Inferior parietal cortex (tissue), 1 donor: ENCODE measurements at regions not wholly inside any gene's neighbourhood (a gene's known extent, or its start where the extent isn't known, plus 50 kb on each side); places are given as distances from the start of the nearest gene placed in this dataset.
"Not testable (repeated sequence)": the region's sequence is repeated elsewhere in the genome, so short reads cannot be mapped to it uniquely, and the experiment has no call there.

Experiments used
- DNase-seq: peaks from one replicate; pipeline ENCODE4 v3.0.0-alpha.2; 2016; ENCODE audit errors: extremely low spot score

DNA sequence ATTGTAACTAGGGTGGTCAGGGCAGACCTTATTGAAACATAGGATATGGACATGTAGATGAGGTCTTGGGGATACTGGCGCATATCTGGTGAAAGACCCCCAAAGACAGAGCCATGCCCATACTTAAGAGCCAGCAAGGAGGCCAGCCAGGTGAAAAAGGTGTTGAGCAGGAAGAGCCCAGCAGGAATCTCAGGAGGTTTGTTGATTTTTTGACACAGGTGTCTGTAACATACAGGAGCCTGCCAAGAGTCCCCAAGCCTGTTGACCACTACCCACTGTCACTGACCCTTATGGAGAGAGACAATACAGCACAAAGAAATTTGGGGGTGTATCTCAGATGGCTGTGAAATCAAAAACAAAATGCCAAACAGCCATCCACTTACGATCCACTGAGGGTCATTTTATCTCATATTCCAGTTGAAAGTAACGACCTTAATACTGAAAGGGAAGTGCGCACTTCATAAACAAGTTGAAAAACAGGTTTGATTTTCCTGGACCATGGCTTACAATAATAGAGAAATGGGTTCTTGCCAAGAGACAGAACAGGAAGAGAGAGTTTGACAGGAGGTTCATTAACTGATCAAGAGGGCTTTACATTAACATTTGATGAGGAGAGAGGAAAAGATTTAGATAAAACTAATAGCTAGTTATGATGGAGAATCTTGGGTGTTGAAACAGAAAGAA is 163.6 kb downstream of the GLUL start:
- no peak for DNase-seq

DNA sequence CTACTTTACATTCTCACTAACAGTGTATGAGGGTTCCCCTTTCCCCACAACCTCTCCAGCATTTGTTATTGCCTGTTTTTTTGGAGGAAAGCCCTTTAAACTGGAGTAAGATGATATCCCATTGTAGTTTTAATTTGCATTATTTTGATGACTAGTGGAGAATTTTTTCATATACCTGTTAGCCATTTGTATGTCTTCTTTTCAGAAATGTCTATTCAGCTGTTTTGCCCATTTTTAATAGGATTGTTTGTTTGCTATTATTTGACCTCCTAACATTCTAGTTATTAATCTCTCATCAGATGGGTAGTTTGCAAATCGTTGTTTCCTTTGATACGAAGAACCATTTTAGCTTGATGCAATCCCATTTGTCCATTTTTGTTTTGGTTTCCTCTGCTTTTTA is 165.0 kb downstream of the GLUL start:
- no peak for DNase-seq

GRCh38 chr1:182225755-182226154 is 164.2 kb upstream of the ZNF648 start:
- not testable (repeated sequence) for DNase-seq

DNA sequence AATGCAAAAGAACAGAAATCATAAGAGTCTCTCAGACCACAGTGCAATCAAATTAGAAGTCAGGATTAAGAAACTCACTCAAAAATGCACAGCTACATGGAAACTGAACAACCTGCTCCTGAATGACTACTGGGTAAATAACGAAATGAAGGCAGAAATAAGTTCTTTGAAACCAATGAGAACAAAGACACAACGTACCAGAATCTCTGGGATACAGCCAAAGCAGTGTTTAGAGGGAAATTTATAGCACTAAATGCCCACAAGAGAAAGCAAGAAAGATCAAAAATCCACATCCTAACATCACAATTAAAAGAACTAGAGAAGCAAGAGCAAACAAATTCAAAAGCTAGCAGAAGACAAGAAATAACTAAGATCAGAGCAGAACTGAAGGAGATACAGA is 160.5 kb upstream of the ZNF648 start:
- DNase-seq: not testable (repeated sequence)

- DNase-seq: not testable (repeated sequence)
These were observed 159.9 kb upstream of the ZNF648 start for GRCh38 chr1:182221367-182221766.

- DNase-seq: no peak
These were observed 156.5 kb upstream of the ZNF648 start for GRCh38 chr1:182217967-182218366.

- DNase-seq: no peak
These were observed 155.6 kb upstream of the ZNF648 start for GRCh38 chr1:182217071-182217470.

DNA sequence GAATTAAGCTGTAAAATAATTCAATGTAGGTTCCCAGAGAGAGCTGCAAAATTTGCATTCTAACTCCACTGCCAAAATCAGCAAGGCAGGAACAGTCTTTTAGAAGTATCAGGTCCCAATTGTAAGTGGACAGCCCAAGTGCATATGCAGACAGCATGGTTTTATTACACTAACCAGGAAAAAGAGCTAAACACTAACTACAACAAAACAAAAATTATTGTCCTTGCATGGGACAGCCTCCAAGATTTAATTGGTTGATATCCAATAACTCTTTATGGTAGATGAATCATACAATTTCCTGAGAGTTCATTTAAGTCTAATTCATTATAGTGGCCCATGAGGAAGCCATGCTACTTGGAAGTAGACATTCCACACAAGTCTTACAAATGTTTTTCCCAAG is 154.3 kb upstream of the ZNF648 start:
- no peak for DNase-seq

- no peak for DNase-seq
These were observed 151.7 kb upstream of the ZNF648 start for GRCh38 chr1:182213163-182213562.

DNA sequence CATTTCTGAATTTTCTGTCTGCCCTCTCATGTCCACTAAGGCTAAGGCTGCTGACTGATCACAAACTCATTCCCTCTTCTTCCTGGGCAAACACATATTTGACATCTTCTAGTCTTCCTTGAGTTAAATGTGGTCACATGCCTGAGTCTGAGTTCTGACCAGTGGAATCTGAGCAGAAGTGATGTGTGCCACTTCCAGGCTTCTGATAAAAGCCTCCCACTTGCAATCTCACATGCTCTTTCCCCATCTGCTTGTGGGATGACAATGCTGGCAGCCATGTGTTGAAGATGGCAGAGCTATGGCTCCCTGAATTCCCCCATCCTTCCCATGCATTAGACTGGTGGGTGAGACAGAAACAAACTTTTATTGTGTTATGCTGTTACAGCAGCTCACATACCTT is 149.9 kb upstream of the ZNF648 start:
- DNase-seq: no peak

DNA sequence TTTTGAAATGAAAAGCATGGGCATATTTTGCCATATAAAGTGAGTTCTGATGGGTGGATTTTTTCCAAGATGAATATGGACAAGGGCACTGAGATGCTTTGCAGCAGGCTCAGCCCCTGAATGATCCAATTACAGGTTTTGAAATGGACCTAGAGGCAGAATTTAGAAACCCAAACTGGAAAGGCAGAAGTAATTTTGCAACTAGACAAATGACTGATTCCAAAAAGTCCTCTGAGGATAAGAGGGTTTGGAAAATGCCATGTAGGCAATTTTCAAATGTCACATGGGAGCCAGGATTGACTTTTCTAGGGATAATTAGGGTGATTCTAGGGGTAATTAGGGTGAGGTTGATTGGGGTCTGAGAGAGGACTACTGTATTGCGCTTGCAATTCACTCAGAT is 148.9 kb upstream of the ZNF648 start:
- no peak for DNase-seq

DNA sequence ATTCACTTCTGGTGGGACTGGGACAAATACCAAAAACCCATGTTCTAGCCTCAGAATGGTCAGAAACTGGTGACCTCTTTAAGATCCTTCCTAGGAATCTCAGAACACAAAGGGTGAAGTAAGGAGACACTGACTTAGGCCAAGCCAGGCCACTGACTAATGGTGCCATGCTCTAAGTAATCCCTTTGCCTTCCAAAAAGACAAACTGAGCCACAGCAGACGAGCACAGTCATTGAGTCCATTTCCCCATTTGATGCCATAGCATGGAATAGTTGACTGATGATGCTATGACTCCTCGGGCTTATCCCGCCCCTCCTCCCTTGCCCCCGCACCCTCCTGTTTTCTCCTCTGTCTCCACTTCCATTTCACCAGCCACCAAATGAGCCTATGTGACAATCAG is 145.8 kb upstream of the ZNF648 start:
- DNase-seq: no peak

GRCh38 chr1:182206626-182207239 is 145.2 kb upstream of the ZNF648 start:
- DNase-seq: no peak

- no peak for DNase-seq
These were observed 144.0 kb upstream of the ZNF648 start for GRCh38 chr1:182205351-182206022.

DNA sequence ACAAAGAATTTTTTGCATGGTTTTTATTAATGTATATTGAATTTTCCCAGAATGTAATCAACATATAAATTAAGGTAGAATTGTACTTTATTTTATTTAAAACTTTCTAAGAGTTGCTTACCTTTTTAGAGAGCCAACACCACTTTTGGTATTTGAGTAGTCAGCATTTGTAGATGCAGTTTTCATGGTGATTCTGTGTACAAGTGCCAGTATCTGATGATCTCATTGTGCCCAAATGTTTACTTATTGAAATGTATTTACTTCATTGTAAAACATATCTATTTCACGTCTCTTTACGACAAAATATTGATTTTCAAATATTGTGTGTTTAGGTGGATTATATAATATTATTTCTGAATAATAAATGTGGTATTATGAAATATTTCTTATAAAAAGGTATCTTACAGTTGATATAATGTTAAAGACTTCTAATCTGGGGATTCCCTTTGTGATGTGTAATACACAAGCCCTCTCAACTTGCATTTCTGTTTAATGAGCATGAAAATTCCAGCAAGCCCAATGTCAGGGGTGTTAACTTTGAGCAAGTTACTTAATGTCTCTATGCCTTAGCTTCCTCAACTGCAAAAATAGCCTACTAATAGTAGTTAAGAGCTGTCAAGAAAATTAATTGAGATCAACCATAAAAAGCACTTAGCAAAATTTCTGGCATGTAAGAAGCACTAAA is 141.8 kb upstream of the ZNF648 start:
- DNase-seq: no peak

DNA sequence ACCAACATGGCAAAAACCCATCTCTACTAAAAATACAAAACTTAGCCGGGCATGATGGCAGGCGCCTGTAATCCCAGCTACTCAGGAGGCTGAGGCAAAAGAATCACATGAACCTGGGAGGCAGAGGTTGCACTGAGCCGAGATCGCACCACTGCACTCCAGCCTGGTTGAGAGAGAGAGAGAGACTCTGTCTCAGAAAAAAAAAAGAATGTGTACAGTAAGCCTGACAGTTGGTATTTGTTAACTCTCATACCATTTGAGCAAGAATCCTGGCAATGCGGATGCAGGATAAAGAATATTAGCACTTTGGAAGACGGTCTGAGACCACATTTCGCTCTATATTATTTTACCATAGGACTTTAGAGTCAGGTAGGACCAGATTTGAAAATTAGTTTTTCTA is 140.0 kb upstream of the ZNF648 start:
- not testable (repeated sequence) for DNase-seq

GRCh38 chr1:182200025-182200812 is 138.7 kb upstream of the ZNF648 start:
- no peak for DNase-seq

DNA sequence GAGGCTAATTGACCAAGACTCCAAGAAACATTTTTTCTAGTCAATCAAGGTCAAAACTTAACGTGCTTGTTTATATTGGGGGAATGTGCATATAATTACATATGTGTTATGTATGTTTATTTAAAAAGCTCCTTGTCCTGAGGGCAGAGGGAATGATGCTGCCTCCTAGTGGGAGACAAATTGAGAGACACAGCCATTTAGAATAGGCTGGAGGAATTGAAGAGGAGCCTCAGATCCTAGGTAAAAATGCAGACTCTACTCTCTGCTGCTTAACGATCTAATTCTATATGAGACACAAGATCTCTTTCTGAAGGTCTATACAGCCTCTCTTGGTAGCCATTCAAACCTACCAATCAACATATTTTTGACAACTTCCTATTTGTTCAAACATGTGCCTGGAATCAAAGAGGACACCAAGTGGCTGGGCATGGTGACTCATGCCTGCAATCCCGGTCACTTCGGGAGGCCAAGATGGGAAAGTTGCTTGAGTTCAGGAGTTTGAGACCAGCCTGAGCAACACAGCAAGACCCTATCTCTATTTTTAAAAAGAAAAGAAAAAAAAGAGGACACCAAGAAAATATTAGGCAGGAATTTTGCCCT is 136.6 kb upstream of the ZNF648 start:
- no peak for DNase-seq

DNA sequence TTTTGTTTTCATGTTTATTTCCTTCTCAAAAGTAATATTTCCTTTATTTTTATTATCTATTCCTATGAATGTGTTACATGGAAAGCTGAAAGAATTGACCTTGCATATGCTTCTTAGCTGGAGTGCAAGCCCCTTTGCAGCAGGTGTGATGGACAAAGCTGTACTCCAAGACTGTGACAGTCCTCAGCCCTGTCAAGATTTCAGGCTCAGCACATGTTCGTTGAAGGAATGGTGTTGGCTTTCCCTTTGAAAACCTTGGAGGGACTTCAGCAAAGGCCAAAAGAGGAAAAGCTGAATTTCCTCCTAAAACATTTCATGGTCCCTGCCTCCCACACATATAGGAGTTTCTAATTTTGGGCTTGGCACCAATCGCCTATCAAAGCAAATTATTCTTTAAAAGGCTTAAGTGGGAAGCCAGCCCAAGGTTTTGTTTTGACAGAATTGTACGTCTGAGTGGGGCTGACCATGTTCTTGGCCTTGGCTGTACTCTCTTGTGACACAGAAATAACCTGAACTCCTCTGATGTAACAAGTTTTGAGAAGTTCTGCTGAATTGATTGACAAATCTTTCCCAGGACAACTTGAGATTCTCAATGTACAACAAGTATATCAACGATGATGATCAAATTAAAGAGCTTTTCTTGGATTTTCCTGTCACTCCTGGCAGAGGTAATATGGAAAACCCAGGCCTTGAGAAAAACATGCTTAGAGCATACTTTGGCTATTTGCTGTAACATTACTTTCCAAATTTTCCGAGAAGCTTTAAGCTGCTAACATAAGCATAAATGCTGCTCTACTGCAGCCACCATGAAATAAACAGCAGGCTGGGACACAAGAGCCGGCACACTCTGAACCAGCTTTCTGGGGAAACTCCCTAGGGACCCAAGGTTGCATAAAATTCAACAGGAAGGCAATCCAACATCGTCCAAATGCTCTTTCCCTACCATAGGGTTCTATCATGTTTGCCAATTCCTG is 135.7 kb upstream of the ZNF648 start:
- no peak for DNase-seq

GRCh38 chr1:182195733-182196132 is 134.2 kb upstream of the ZNF648 start:
- DNase-seq: no peak
